GM20431 (cell line): ENCODE measurements at regions not wholly inside any gene's neighbourhood (a gene's known extent, or its start where the extent isn't known, plus 50 kb on each side); places are given as distances from the start of the nearest gene placed in this dataset.
"Not testable (repeated sequence)": the region's sequence is repeated elsewhere in the genome, so short reads cannot be mapped to it uniquely, and the experiment has no call there.

Source experiments
- in situ Hi-C: fragments of 300-500 bp; cut with MseI, MboI; formaldehyde crosslinking; loops from one replicate; pipeline ENCODE4 v1.15.0; 2020; ENCODE audit warnings: low sequenced_read_pairs; ENCODE audit not compliant: unreplicated experiment

DNA sequence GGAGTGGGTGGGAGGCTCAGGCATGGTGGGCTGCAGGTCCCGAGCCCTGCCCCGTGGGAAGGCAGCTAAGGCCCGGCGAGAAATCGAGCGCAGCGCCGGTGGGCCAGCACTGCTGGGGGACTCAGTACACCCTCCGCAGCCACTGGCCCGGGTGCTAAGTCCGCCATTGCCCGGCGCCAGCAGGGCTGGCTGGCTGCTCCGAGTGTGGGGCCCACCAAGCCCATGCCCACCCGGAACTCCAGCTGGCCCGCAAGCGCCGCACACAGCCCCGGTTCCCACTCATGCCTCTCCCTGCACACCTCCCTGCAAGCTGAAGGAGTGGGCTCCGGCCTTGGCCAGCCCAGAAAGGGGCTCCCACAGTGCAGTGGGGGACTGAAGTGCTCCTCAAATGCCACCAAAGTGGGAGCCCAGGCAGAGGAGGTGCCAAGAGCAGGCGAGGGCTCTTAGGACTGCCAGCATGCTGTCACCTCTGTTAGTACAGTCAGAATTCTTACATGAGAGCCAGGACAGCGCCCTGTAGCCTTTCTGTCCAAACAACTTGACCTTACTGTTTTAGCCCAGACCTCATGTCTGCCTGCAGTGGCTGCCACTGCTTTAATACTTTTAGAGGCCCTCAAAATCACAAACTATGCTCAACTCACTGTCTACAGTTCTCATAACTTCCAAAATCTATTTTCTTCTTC is 1117.9 kb downstream of the STIM2 start:
- in situ Hi-C loops: not testable (repeated sequence)

DNA sequence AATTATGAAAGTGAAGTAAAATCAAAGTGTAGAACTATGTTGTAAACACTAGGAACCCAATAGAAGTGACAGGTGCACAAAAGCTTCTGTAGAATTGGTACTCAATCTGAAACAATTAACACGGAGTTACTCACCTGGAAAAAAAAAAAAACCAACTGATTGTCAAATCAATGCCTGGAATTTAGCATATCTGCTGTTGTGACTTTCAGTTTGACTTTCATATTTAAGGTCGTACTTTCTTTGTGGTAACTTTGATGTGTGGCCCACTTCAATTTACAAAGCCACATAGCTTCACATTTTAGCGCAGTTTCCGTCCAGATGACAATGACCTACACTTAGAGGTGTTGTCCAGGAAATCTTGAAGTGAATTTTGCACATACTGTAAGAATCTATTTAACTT is 1124.9 kb downstream of the STIM2 start:
- in situ Hi-C loops: no loop called here

DNA sequence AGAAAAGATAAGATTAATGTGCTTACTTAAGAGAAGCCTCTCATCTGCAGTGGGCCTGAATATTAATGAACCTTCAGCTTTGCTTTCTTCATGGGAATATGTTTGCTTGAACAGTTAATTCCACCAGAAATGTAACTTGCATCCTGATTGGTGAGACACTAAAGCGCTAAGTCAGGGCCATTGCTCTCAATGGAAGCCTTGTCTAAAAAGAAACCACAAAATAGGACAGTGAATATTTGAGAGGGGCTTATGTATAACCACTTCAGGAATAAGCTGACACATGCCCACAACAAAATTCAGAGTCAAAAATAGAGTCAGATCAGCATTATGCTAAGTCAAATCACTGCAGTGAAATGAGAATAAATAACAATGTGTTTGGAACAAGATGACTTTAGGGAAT is 1125.8 kb downstream of the STIM2 start:
- in situ Hi-C loops: no loop called here

DNA sequence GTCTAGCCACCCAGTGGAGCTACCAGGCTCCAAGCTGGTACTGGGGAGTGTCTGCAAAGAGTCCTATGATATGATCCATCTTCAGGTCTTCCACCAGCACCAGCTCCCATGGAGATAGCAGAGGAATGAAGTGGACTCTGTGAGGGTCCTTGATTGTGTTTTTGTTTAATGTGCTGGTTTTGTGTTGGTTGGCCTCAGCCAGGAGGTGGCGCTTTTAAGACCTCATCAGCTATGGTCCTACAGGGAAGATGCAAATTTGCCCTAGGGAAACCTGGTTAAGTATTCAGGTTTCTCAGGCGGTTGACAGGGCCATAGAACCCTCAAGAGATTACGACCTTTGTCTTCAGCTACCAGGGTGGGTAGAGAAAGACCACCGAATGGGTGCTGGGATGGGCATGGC is 1141.1 kb downstream of the STIM2 start:
- in situ Hi-C loops: no loop called here

DNA sequence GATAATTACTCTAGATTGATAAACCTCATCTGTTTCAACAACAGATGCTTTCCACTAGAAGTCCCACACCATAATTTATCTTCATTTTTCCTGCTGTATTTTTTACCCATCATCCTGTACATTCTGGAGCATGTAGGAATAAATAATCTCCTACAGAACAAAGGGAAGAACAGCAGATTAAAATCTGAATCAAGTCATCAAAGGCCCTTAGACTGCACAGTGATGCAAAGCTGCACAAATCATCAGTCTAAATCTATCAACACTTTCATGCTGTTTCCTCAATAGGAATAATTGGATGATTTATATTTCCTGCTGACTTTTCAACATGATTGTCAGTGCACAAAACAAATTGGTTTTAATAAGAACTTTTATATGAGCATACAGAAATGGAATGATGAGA is 1143.9 kb downstream of the STIM2 start:
- in situ Hi-C loops: no loop called here

DNA sequence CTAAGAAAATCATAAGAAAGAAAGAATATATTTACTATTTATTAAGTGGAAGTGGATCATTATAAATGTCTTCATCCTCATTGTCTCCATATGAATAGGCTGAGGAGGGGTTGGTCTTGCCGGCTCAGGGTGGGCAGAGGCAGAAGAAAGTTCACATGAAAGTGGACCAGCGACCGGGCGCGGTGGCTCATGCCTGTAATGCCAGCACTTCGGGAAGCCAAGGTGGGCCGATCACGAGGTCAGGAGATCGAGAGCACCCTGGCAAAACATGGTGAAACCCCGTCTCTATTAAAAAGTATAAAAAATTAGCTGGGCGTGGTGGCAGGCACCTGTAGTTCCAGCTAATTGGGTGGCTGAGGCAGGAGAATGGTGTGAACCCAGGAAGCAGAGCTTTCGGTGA is 1145.4 kb downstream of the STIM2 start:
- in situ Hi-C loops: no loop called here

DNA sequence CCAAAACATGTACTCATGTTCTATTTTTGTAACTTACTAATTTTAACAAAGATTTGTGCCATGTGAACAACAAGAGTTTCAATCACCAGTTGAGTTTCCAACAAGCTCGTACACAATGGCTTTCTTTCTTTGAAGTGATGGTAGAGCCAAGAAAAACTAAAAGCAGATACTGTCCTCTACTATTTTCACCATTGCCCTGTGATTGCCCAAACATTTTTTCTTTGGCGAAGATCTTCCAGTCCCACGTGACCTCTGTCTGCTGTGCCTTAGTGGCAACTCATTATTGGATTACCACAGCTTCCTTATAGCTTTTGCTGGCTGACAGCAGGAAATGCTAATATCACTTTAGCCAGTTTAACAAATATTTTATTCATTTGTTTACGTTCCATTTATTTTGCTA is 1147.1 kb downstream of the STIM2 start:
- in situ Hi-C loops: no loop called here

DNA sequence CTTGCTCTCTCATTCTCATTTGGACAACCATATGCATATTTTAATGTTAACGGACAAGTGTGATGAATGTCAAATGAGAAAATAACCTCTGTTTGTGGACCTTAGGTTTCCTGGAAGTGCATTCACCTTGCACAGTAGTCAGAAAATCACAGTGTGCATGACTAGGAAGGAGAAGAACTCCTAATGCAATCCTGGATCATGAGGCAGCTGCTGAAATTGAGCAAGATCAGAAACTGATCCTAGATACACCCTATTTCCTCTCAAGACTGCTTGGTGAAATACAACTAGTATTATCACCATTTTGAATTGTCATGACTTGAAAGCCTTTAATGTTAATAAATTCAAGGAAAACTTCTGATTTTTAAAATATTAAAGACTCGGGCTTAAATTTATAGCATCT is 1148.9 kb downstream of the STIM2 start:
- in situ Hi-C loops: no loop called here

DNA sequence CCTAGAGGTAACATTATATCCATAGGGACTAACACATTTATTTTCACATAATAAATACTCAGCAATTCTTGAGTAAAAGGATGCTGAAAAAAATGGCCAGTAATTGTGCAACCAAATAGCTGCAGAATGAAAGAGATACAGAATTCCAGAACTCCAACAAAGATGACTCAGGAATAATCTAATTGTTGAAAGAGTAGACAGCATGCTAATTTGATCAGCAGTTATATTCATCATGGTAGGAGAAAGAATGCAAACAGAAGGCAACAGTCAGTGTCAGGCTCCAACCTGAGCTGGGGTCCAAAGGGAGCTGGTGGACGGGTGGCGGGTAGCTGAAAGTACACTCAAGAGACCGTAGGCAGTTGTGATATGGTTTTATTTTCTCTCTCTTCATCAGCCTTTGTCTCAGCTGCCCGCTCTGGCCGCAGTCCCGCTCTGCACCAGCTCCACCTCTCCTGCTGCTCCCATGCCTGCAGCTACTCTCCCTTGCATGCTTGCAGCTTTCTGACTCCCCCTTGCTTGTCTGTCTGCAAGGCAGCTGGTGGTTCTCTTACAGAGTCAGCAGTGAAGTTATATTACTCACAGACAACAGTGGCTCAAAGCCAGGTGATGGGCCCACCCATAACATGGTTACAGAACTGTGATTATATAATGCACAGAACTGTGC is 1150.1 kb downstream of the STIM2 start:
- in situ Hi-C loops: no loop called here

DNA sequence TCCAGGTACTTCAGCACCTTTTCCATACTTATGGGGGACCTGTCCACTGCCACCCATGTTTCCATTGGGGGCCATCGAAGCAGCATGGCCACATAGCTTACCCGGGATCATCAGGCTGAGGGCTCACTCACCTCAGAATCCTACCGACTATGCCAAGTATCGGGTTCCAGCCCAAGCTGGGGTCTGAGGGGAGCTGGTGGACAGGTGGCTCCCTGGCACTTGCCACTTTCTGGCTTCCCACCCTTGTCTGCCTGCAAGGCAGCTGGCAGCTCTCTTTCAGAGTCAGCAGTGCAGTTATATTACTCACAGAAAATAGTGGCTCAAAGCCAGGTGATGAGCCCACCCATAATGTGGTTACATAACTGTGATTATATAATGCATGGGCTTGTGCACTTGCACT is 1153.8 kb downstream of the STIM2 start:
- in situ Hi-C loops: no loop called here

DNA sequence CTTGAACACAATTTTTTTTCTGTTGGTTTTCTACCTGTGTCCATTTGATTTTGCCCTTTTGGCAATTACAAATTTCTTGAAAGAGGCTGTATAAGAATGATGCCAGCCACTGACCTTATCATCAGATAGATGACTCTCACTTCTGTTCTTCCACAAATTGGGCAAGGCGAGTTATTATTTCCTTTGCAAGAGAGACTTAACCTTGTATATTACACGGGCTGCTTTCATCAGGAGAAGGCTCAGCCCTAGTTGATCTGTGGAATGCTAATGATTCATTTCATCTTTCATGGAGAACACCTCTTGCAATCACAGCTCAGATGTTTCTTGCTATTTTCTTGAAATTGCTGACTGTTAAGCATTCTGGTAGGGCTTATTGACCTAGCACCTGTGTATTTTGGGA is 1155.4 kb downstream of the STIM2 start:
- in situ Hi-C loops: no loop called here

DNA sequence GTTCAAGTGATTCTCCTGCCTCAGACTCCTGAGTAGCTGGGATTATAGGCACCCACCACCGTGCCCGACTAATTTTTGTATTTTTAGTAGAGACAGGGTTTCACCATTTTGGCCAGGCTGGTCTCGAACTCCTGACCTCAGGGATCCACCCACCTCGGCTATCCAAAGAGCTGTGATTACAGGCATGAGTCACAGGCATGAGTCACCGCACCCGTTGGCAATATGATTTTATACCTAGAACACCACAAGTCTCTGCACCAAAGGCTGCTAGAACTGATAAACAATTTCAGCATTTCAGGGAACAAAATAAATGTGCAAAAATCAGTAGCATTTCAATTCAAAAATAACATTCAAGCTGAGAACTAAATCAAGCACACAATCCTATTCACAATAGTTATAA is 1177.6 kb downstream of the STIM2 start:
- in situ Hi-C loops: not testable (repeated sequence)

DNA sequence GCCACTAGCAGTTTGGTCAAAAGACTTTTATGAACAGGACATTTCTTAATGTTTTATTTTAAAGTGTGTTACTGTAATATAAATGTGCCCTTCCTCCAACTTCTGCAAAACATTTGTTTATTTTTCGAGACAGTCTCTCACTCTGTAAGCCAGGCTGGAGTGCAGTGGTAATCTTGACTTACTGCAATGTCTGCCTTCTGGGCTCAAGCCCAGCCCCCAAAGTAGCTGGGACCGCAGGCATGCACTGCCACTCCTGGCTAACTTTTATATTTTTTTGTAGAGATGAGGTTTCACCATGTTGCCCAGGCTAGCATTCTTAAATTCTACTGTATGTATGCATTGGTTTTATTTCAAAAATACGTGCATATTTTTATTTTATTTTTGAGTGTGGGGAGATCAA is 1201.9 kb downstream of the STIM2 start:
- in situ Hi-C loops: no loop called here

DNA sequence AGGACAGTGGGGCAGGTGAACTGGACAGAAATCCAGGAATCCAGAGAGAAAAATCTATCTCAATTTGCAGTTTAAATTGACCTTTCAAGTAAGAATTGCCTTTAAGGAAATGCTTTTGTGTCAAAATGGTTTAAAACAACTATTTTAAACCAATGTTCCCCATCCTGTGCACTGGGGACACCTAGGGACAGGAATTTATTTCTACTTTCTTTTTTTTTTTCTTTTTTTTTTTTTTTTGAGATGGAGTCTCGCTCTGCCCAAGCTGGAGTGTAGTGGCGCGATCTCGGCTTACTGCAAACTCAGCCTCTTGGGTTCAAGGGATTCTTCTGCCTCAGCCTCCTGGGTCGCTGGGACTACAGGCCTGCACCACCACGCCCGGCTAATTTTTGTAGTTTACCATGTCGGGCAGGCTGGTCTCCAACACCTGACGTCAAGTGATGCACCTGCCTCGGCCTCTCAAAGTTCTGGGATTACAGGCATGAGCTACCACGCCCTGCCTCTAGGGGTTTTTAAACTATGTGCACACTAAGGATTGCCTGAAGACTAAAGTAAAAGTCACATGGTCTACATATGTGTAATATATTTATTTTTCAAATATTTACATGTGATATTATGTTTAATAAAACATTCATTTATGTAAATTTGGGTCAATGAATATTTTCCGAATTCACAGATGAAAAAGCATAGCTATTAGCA is 1213.4 kb downstream of the STIM2 start:
- in situ Hi-C loops: no loop called here

DNA sequence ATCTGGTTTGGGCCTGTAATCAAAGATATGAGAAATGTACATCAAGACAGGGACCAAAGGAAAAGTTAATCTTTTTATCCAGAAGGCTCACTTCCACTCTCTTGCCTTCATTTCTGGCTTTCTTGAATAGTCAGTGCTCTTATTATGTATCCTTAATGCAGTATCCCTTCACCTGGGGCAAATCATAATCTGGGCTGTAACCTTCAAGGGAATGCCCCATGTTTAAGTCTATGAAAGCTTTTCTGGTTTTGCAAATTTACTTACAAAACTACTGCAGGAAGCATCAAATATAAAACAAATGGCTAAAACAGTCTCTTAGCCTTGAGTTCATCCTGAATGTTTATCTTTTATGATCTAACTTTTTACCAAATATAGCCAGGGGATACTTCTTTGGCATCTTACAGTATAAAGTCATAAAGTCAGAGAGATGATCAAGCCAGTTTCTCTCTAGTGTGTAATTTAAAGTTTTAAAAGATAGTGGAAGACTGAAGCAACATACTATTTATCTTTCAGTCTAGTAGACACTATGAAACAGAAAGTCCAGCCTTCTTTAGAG is 1214.8 kb downstream of the STIM2 start:
- in situ Hi-C loops: no loop called here

DNA sequence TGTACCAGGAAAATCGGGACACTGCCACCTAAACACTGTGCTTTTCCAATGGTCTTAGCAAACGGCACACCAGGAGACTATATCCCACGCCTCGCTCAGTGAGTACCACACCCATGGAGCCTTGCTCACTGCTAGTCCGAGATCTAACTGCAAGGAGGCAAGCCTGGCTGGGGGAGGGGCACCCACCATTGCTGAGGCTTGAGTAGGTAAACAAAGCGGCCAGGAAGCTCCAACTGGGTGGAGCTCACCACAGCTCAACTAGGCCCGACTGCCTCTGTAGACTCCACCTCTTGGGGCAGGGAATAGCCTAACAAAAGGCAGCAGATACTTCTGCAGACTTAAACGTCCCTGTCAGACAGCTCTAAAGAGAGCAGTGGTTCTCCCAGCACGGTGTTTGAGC is 1216.6 kb downstream of the STIM2 start:
- in situ Hi-C loops: not testable (repeated sequence)

DNA sequence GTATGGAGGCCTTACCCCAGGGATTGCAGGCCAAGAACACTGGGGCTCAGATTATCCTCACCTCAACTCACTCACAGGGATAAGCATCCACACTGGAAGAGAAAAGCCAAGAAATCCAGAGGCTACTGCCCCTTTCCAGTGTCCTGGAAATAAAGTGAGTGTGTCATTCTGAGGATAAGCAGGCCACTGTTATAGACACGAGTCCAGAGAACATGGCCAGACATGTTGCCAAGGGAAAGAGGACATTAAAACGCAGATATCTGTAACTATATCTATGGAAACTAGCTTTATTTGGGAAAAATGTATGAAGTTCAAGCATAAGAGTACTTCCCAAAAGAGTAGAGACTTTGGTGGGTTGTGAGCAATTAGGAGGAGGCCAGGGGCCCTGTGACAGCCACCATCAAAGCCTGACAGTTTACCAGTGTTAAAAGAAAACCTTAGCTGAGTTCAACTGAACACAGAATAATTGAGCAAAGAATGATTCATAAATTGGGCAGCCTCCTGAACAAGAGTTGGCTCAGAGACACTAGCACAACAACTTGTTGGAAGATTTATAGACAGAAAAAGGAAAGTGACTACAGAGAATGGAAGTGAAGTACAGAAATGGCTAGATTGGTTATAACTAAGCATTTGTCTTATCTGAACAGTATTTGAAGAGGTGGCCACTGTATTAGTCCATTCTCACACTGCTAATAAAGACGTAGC is 1222.2 kb downstream of the STIM2 start:
- in situ Hi-C loops: no loop called here

DNA sequence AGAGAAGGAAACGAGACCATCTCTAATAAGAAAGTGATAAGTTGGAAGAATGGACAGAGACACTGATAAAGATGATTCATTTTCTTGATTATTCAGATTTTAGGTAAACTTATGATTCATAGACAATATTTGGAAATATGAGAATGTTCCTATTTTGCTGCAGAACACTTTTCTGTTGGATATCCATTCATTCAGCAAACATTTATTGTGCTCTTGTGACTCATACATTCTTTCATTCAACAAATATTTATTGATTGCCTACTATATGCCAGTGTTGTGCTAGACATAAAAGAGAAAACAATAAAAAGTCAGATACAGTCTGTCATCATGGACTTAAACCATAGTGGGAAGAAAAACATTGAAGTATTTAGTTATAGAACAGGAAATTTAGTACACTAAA is 1232.0 kb downstream of the STIM2 start:
- in situ Hi-C loops: no loop called here

DNA sequence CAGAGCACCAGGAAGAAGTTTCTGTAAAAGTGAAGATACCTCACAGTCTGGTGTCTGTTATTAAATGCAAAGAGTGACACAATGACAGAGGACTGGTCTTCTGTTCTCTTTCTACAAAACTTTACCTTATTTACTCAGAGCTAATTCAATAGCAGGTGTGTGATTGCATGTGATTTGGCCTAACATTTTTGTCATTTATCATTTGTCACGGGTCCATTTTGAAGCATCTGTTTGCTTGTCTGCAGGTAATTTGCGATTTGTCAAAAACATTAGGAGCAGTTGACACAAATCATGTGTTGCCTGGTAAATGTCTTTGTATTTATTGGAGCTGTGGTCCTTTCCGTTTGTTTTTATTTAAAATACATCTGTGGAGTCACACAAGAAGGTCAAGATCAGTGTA is 1232.4 kb downstream of the STIM2 start:
- in situ Hi-C loops: no loop called here

DNA sequence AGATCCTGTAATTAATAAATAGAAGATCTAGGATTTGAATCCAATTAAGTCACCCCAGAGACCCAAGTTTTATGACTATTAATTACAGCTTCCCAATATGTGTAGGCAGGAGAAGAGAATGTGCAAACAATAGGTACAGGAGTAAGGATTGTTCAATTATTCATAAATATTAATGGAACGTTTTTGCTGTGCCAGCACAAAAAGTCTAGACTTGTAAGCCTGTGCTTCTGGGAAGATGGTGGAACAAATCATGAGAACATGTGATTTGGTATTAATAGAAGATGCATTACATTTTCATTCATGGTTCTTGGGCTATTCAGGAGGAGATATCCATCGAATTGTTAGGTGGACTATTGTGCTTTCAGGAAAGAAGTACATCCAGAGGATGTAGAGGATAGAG is 1240.9 kb downstream of the STIM2 start:
- in situ Hi-C loops: no loop called here
